Right atrium auricular region (tissue), 2 donors: ENCODE measurements at regions not wholly inside any gene's neighbourhood (a gene's known extent, or its start where the extent isn't known, plus 50 kb on each side); places are given as distances from the start of the nearest gene placed in this dataset.

Experiments used
- DNase-seq: peaks from one replicate; pipeline ENCODE4 v3.0.0-alpha.2; 2019; ENCODE audit warnings: low spot score
- H3K27ac ChIP-seq, 2 donors: fragments of 200-600 bp; sonication (generic); 1 replicate in 1 of 2; 2 replicates in 1 of 2; pipeline ENCODE4 v1.5.1; 2016 to 2019
- H3K27me3 ChIP-seq, 2 donors: fragments of 200-600 bp; sonication (generic); one replicate each; pipeline versions ENCODE4 v1.5.1 to v1.6.0; 2017 to 2019
- H3K36me3 ChIP-seq: fragments of 200-600 bp; sonication (generic); one replicate; pipeline ENCODE4 v1.5.1; 2016
- H3K4me1 ChIP-seq, 2 donors: fragments of 200-600 bp; sonication (generic); one replicate each; pipeline versions ENCODE4 v1.5.1 to v1.6.0; 2017 to 2019
- H3K4me3 ChIP-seq, 2 donors: fragments of 200-600 bp; sonication (generic); 1 replicate in 1 of 2; 2 replicates in 1 of 2; pipeline ENCODE4 v1.5.1; 2017 to 2019; ENCODE audit warnings: mild to moderate bottlenecking in 1 of 2, moderate library complexity in 1 of 2
- H3K9me3 ChIP-seq, 2 donors: fragments of 200-600 bp; sonication (generic); one replicate each; pipeline ENCODE4 v1.5.1; 2019
- CTCF ChIP-seq, 2 donors: fragments of 200-600 bp; sonication (generic); IDR thresholded peaks; one replicate each; pipeline ENCODE4 v1.5.1; 2019; ENCODE audit warnings: antibody characterized with exemption in 2 of 2

DNA sequence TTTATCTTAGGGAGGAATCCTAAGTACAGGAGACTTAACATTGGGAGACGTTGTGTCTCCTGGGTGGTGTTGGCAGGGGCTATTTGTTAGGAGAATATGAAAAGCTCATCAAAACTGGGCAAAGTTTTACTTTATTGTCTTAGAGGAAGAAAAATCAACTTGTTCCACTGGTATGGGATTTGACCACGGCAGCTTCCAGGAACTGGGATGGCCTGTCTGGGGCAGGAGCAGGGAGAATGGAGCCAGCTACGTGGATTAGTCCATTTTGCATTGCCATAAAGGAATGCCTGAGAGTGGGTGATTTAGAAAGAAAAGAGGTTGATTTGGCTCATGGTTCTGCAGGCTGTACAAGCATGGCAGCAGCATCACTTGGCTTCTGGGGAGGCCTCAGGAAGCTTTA, 198.4 kb downstream of the ADAMTS15 start:
- H3K9me3 ChIP-seq: no peaks in the 10 kb centered on the region
- H3K27me3 ChIP-seq: no peaks in the 10 kb centered on the region
- peaks cover 0 to 52% of the 10 kb centered on the region in 2 donors for H3K4me1 ChIP-seq
- no peak for DNase-seq
- no peak for TF ChIP-seq CTCF (IDR thresholded peaks at IDR 0.05)
- no peak overlapping the region for H3K4me3 ChIP-seq
- H3K36me3 ChIP-seq: no peaks in the 10 kb centered on the region
- peak overlapping the region in 1 of 2 donors; percentile 6 for H3K27ac ChIP-seq

DNA sequence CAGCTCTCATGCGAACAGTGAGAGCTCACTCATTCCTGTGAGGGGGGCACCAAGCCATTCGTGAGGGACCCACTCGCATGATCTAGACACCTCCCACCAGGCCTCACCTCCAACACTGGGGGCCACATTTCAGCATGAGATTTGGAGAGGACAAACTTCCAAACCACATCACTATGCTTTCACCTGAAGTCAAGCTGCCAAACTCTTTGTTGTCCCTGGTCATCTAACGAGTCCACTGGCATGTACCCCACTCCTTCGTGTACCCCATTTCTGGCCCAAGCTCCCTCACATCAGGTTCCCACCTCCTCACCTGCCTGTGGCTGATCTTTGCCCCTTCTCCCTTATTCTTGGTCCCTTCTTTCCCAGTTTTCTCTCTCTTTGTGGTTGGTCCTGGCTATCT, 198.9 kb downstream of the ADAMTS15 start:
- H3K4me1 ChIP-seq: peaks cover 0 to 52% of the 10 kb centered on the region in 2 donors
- H3K4me3 ChIP-seq: no peak overlapping the region
- H3K36me3 ChIP-seq: no peaks in the 10 kb centered on the region
- peak overlapping the region; percentile 64 to 80 for H3K27ac ChIP-seq
- DNase-seq: no peak
- H3K27me3 ChIP-seq: no peaks in the 10 kb centered on the region
- no peak for TF ChIP-seq CTCF (IDR thresholded peaks at IDR 0.05)
- no peaks in the 10 kb centered on the region for H3K9me3 ChIP-seq

DNA sequence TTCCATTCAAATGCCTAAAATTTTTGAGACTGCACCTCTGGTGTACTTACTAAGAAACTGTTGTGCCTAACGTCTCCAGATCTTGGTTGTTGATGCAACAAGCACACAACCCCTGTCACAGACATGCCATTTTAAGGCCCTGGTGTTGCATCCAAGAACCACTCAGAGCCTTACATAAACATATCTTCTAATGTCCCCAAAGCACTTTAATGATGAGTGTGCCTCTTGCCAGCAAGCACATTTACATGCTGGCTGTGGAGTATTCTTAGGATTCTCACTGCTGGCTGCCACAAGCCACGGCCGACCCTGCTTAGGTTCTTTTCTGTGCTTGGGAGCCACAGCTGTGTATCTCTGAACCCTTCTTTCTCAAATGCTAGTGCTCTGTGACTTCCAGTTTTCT, 201.4 kb downstream of the ADAMTS15 start:
- H3K27ac ChIP-seq: peak overlapping the region; percentile 64 to 80
- no peaks in the 10 kb centered on the region for H3K36me3 ChIP-seq
- H3K27me3 ChIP-seq: no peaks in the 10 kb centered on the region
- H3K9me3 ChIP-seq: no peaks in the 10 kb centered on the region
- no peak for TF ChIP-seq CTCF (IDR thresholded peaks at IDR 0.05)
- no peak overlapping the region for H3K4me3 ChIP-seq
- H3K4me1 ChIP-seq: peaks cover 0 to 71% of the 10 kb centered on the region in 2 donors
- no peak for DNase-seq

GRCh38 chr11:130650456-130651030, 202.1 kb downstream of the ADAMTS15 start:
- Histone ChIP-seq H3K27me3 (no peaks in the 10 kb centered on the region), H3K4me3 (no peak overlapping the region), H3K36me3 (no peaks in the 10 kb centered on the region), H3K4me1 (peaks cover 0 to 78% of the 10 kb centered on the region in 2 donors), H3K27ac (peak overlapping the region; percentile 64 to 80), H3K9me3 (no peaks in the 10 kb centered on the region)
- TF ChIP-seq CTCF (IDR thresholded peaks at IDR 0.05): no peak
- no peak for DNase-seq

DNA sequence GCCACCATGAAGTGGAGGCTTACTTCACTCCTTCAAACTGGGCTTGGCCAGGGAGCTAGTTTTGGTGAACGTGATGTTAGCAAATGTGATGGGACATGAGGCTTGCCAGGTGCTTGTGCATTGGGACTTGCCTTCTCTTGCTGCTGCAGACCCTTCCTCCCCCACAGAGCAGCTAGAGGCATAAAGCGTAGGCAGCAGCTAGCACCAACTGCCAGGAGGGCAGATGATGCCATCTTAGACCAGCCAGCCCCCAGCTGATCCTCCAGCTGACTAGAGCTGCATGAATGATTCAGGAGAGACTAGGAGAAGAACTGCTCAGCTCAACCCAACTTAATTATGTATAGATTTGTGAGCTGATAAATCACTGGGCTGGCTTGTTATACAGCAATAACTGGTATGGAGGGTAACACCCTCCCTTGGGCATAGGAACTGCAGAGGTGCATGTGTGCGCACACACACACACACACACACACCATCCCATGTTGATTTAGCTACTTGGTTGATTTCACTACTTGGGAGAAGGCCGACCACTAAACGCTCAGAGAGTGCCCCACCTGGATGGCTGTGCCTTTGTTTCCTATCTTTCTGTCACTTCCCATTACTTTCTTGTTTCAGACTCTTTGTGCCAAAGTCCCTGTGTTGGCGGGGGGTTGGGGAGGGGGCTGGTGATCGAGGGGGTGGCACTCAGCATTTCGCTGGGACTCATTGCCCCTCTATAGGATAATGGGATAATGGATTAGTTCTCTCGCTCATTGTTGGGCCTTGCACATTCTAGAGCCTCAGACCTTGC, 202.8 kb downstream of the ADAMTS15 start:
- H3K9me3 ChIP-seq: no peaks in the 10 kb centered on the region
- no peaks in the 10 kb centered on the region for H3K27me3 ChIP-seq
- no peak for TF ChIP-seq CTCF (IDR thresholded peaks at IDR 0.05)
- H3K27ac ChIP-seq: peak overlapping the region in 1 of 2 donors; percentile 80
- no peaks in the 10 kb centered on the region for H3K36me3 ChIP-seq
- peaks cover 0 to 79% of the 10 kb centered on the region in 2 donors for H3K4me1 ChIP-seq
- H3K4me3 ChIP-seq: no peak overlapping the region
- no peak for DNase-seq
